GM18520 (cell line): ENCODE measurements at regions not wholly inside any gene's neighbourhood (a gene's known extent, or its start where the extent isn't known, plus 50 kb on each side); places are given as distances from the start of the nearest gene placed in this dataset.
A peak's percentile ranks its signal among the peaks of the same experiment; 100 is the strongest.

Experiments used
- ATAC-seq: cut with Tn5 transposase; IDR thresholded peaks from one replicate; pipeline ENCODE4 v1.9.1; 2021; ENCODE audit not compliant: unreplicated experiment

DNA sequence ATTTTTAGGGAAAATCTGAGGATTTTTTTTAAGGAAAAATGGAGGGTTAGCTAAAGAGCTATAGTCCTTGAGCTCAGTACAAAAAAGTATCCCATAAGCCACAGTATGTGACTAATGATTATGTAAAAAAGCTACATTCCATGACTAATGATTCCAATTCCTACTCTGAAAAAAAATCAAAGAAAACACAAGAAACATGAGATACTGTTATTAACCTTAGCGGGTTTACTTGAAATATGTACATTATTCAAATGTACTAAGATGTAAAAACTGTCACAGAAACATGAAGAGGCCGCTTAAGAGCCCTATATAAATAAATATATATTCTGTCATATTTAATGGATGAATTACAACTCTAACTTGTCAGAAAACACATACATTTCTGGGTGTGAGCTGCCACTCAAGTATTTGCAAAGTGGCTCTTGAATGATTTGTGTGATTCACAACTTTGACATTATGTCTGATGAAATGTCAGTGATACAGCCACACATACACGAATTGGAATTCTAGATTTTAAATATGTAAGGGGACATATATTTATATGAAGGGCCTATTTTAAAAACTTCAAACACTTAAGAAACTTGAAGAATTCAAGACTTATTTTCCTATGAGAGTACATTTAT, 518.7 kb upstream of the SUCLG2 start:
- no peak for ATAC-seq

DNA sequence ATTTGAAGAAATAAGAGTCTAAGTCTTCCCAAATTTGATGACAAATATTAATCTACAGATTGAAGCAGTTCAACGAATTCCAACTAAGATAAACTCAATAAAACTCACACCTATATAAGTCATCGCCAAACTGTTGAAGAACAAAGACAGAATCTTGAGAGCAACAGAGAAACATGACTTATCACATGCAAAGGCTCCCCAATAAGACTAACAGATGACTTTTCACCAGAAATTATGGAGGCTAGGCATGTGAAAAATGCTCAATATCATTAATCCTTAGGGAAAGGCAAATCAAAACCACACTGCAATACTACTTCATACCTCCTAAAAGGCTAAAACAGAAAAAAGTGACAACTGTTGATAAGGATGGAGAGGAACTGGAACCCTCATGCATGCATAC, 517.6 kb upstream of the SUCLG2 start:
- no peak for ATAC-seq

GRCh38 chr3:68163968-68164367, 509.6 kb upstream of the SUCLG2 start:
- ATAC-seq, result no peak

GRCh38 chr3:68163062-68163461, 508.6 kb upstream of the SUCLG2 start:
- no peak for ATAC-seq

DNA sequence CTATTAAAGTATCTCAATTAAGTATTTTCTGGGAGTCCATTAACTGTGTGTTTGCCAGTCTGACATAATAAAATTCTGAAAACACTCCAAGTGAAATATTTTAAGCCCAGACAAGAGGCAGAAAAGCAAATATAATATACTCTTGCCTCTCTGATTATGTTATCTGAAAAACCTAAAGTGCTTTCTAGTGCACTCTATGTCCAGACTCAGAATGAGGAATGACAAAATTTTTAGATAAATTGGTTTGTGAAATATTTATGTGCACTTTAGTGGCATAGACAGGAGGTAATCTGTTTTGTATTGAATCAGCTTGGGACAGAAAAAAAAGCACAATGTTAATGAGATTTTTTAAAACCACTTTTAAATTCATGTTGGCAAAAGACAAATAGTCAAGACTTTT, 508.2 kb upstream of the SUCLG2 start:
- ATAC-seq, result no peak

- no peak for ATAC-seq
Observed at GRCh38 chr3:68151359-68151758, 496.9 kb upstream of the SUCLG2 start.

GRCh38 chr3:68148447-68148846, 494.0 kb upstream of the SUCLG2 start:
- ATAC-seq, result no peak

- no peak for ATAC-seq
Observed at GRCh38 chr3:68142441-68142840, 488.0 kb upstream of the SUCLG2 start.

GRCh38 chr3:68139897-68140296, 485.5 kb upstream of the SUCLG2 start:
- no peak for ATAC-seq

GRCh38 chr3:68136411-68136810, 482.0 kb upstream of the SUCLG2 start:
- ATAC-seq, result no peak

DNA sequence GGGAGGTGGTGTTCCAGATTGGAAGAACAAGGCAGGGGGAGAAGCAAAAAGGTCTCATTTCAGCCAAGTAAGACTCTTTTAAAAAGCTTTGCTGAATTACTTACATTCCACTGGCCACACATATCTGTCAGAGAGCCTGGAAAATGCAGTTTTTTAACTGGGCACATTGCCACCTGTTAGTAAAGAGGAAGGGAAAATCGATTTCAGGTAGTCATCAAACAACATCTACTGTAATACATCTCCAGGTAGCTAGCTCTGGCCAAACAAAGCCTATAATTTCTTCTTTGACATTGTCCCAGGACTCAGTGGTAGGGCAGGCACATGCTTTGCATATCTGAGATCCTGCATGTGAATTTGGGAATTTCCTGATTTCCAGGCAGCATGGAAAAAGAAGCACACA, 480.7 kb upstream of the SUCLG2 start:
- no peak for ATAC-seq

GRCh38 chr3:68129065-68129464, 474.7 kb upstream of the SUCLG2 start:
- ATAC-seq, result no peak

- no peak for ATAC-seq
Observed at GRCh38 chr3:68123231-68123630, 468.8 kb upstream of the SUCLG2 start.

DNA sequence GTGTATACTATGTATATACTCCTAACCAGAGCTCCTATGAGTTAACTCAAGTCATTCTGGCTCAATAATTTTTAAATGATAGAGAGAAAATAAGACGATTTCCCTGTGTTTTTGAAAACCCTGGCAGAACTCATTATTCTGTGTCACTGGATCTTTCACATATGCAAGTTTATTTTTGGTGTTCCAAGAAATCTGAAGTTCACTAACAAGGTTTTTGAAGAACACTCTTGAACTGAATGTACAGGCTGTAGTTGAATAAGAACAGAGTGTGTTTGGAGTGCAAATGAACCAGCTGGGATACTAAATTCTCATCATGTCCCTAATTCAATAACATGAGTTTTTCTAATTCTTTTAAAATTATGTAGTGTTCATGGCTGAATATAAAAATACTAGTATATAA, 466.9 kb upstream of the SUCLG2 start:
- no peak for ATAC-seq

- ATAC-seq, result no peak
Observed at GRCh38 chr3:68116580-68116979, 462.2 kb upstream of the SUCLG2 start.

DNA sequence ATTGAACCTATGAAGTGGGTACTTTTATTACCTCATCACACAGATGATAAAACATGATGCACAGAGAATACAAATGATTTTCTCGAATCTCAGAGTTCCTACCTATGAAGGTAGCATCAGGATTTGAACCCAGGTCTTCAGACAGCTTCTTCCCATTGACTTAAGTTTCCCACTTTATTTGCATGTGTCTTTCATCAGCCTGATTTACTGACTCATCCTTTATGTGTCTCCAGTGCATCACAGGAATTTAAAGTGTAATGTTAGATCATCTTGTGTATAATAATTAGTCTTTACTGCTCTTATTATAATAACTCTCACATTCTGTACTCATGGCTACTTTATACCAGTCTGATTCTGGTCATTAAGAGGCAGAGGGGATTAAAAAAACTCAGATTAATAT, 449.4 kb upstream of the SUCLG2 start:
- no peak for ATAC-seq

DNA sequence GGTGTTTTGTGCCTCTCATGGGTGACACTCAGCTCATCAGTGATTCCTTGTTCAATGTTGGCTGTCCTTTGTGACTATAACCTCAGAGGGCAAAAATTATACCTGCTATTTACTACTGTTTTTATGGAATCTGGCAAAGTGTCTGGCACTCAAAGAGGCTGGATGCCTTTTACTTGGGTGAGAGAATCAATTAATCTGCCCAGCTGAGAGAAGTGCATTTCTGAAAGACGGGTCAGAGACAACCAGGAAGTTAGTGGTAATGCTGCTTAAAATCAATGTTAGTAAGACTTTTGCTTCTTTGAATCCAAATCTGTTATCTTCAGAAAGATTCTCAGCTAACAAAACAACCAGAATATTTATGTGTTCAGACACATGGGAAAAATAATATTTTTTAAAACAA, 436.2 kb upstream of the SUCLG2 start:
- ATAC-seq, result no peak

- no peak for ATAC-seq
Observed at GRCh38 chr3:68089572-68090011, 435.2 kb upstream of the SUCLG2 start.

GRCh38 chr3:68088636-68089035, 434.2 kb upstream of the SUCLG2 start:
- no peak for ATAC-seq

GRCh38 chr3:68088216-68088615, 433.8 kb upstream of the SUCLG2 start:
- ATAC-seq, result peak; percentile 56

DNA sequence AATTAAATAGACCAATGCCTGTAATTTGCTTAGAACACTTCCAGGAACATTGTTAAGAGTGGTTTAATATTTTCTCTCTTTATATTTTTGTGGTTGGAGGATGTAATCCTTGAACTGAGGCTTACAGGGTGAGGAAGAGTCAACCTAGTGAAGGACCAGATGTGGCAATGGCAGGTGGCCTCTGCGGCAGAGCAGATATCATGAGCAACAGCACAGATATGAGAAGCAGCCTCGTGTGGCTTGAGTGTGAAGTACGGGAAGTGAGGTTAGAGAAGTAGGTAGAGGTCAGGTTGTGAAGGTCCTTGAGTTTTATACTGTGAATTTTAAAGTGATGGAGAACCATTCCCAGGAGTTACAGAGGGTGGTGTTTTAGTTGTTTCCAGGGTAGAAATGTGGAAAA, 417.6 kb upstream of the SUCLG2 start:
- no peak for ATAC-seq

DNA sequence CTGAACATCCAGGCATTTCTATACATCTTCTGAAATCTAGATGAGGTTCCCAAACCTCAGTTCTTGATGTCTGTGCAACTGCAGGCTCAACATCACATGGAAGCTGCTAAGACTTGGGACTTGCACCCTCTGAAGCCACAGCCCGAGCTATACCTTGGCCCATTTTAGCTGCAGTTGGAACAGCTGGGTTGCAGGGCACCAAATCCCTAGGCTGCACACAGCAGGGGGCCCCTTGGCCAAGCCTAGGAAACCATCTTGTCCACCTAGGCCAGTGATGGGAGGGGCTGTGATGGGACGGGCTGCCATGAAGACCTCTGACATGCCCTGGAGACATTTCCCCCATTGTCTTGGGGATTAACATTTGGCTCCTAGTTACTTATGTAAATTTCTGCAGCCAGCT, 415.8 kb upstream of the SUCLG2 start:
- ATAC-seq, result no peak

DNA sequence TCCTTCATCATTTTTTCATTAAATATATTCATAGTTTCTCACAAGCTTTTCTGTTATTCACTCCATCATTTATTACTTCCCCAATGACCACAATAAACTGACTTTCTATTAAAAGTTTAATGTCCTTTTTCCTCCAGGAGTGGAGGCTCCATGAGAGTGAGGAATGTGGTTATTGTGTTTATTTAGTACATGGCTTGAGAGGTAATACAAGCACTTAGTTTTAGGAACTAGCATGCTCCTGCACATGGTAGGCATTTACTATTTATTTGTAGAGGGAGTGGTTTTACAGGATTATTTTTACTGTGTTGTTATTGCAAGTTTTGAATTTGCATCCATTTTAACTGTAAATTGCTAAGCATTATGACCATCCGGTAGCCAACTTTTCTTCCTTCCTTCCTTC, 412.9 kb upstream of the SUCLG2 start:
- no peak for ATAC-seq

DNA sequence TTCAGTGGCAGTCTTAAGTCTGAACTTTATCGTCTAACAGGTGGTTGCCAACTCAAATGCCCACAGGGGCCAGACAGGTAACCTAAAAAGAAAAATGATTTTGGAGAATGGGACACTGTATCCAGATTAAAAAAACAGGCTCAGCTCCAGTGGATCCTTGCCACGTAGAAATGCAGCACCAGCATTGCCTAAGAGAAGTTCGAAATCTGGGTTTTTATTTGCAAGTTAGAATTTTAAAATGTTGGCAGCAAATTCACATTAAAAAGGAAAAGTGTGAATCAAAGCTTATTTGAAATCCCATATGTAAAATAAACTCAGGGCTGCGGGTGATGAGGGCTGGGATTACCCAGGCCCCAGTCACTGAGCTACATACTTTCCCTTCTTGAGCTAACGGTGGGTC, 408.5 kb upstream of the SUCLG2 start:
- no peak for ATAC-seq
